Calu3 (cell line): ENCODE measurements at regions not wholly inside any gene's neighbourhood (a gene's known extent, or its start where the extent isn't known, plus 50 kb on each side); places are given as distances from the start of the nearest gene placed in this dataset.

Experiments used
- BruUV-seq: library from RNA; stranded (reverse); fragments of 400-500 nt; replicated peaks from 2 replicates; lab custom pipeline; 2021; lab: Mats Ljungman, UMichigan
- CTCF ChIA-PET: fragments of 300-600 bp; sonication (Branson Sonifier 250); formaldehyde crosslinking; loops from one replicate; lab custom pipeline; 2022; ENCODE audit warnings: antibody characterized with exemption; lab: Charles Lee
- DNase-seq: peaks from one replicate; pipeline ENCODE4 v3.0.0; 2022
- H3K27ac Mint-ChIP-seq: one replicate; pipeline ENCODE4 v1.8.0; 2022; ENCODE audit warnings: mixed read lengths; ENCODE audit not compliant: unreplicated experiment
- H3K27me3 Mint-ChIP-seq: one replicate; pipeline ENCODE4 v1.8.0; 2022; ENCODE audit warnings: mixed read lengths; ENCODE audit not compliant: unreplicated experiment
- H3K36me3 Mint-ChIP-seq: one replicate; pipeline ENCODE4 v1.8.0; 2022; ENCODE audit warnings: mild to moderate bottlenecking, moderate library complexity, mixed read lengths; ENCODE audit not compliant: insufficient read depth, unreplicated experiment
- H3K4me1 Mint-ChIP-seq: one replicate; pipeline ENCODE4 v1.8.0; 2022; ENCODE audit warnings: mild to moderate bottlenecking, low read depth, mixed read lengths; ENCODE audit not compliant: unreplicated experiment
- H3K4me3 Mint-ChIP-seq: one replicate; pipeline ENCODE4 v1.8.0; 2022; ENCODE audit warnings: mild to moderate bottlenecking, low read depth, moderate library complexity, mixed read lengths; ENCODE audit not compliant: unreplicated experiment
- H3K9me3 Mint-ChIP-seq: one replicate; pipeline ENCODE4 v1.8.0; 2022; ENCODE audit warnings: low read depth, mixed read lengths; ENCODE audit not compliant: unreplicated experiment
- intact Hi-C: fragments of 100-400 bp; cut with micrococcal nuclease; formaldehyde crosslinking; loops from one replicate; pipeline ENCODE4 v1.10.0; 2022; ENCODE audit not compliant: unreplicated experiment
- TF ChIP-seq, protein P1 (sequence below): fragments of 200-600 bp; IDR thresholded peaks from one replicate; pipeline ENCODE4 v1.8.0; 2022; ENCODE audit warnings: antibody characterized with exemption; ENCODE audit not compliant: unreplicated experiment

GRCh38 chr11:119481667-119482400 is 58.9 kb upstream of the THY1 start:
- TF ChIP-seq, protein P1, sequence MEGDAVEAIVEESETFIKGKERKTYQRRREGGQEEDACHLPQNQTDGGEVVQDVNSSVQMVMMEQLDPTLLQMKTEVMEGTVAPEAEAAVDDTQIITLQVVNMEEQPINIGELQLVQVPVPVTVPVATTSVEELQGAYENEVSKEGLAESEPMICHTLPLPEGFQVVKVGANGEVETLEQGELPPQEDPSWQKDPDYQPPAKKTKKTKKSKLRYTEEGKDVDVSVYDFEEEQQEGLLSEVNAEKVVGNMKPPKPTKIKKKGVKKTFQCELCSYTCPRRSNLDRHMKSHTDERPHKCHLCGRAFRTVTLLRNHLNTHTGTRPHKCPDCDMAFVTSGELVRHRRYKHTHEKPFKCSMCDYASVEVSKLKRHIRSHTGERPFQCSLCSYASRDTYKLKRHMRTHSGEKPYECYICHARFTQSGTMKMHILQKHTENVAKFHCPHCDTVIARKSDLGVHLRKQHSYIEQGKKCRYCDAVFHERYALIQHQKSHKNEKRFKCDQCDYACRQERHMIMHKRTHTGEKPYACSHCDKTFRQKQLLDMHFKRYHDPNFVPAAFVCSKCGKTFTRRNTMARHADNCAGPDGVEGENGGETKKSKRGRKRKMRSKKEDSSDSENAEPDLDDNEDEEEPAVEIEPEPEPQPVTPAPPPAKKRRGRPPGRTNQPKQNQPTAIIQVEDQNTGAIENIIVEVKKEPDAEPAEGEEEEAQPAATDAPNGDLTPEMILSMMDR, result no peak
- Mint-ChIP-seq H3K9me3 (no peaks in the 10 kb centered on the region), H3K27ac (no peak overlapping the region), H3K4me3 (no peak overlapping the region), H3K4me1 (peaks cover 8% of the 10 kb centered on the region), H3K27me3 (peaks cover 34% of the 10 kb centered on the region), H3K36me3 (no peaks in the 10 kb centered on the region)
- no TSS peak for BruUV-seq
- DNase-seq, result no peak
- CTCF ChIA-PET, result interaction anchor here (0.6 to 0.7 kb wide), 2 partner anchors 182 to 627 kb away, joined by 3 to 5 read pairs; no protein-coding TSS in a partner anchor
- intact Hi-C loops, result loop anchor here (5.0 to 10.0 kb wide), 3 partner anchors 50 to 623 kb away; no protein-coding TSS in a partner anchor

GRCh38 chr11:119481021-119481666 is 58.2 kb upstream of the THY1 start:
- no peaks in the 10 kb centered on the region for H3K9me3 Mint-ChIP-seq
- TF ChIP-seq, protein P1, result peak; percentile 83
- BruUV-seq, result no TSS peak
- H3K4me1 Mint-ChIP-seq, result peaks cover 8% of the 10 kb centered on the region
- H3K27ac Mint-ChIP-seq, result no peak overlapping the region
- intact Hi-C loops, result loop anchor here (5.0 to 10.0 kb wide), 3 partner anchors 51 to 624 kb away; no protein-coding TSS in a partner anchor
- H3K27me3 Mint-ChIP-seq, result peaks cover 41% of the 10 kb centered on the region
- CTCF ChIA-PET, result interaction anchor here (0.7 kb wide), 1 partner anchor 627 kb away, joined by 3 read pairs; no protein-coding TSS in a partner anchor
- H3K4me3 Mint-ChIP-seq, result no peak overlapping the region
- peak; percentile 87 for DNase-seq
- H3K36me3 Mint-ChIP-seq, result no peaks in the 10 kb centered on the region

DNA sequence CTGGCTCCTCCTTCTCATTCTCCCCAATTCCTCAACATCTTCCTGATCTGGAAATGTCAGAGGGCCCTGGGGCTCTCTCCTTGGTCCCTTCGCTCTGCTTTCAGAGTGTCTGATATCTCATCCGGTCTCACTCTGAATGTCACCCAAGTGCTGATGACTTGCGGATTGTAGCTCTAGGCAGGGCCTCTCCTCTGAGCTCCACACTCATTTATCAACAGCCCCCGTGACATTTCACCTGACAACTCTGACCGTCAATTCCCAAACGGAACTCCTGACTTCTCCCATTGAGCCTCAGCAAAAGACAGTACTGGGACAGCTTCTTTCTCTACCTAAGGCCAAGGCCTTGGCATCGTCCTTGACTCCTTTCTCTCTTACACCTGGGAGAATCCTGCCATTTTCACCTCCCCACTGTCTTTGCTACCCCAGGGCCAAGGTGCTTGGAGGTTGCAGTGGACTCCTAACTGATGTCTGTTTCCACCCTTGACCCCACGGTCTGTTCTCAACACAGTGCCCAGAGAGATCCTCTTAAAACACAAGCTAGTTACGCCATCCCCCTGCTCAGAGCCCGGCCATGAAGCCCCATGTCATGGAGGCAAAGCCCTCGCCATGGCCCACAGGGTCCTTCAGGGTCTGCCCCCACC is 57.5 kb upstream of the THY1 start:
- CTCF ChIA-PET, result no interaction called here
- TF ChIP-seq, protein P1, result no peak
- BruUV-seq, result no TSS peak
- DNase-seq, result no peak
- H3K9me3 Mint-ChIP-seq, result no peaks in the 10 kb centered on the region
- H3K4me3 Mint-ChIP-seq, result no peak overlapping the region
- H3K27ac Mint-ChIP-seq, result no peak overlapping the region
- peaks cover 8% of the 10 kb centered on the region for H3K4me1 Mint-ChIP-seq
- H3K36me3 Mint-ChIP-seq, result no peaks in the 10 kb centered on the region
- peaks cover 47% of the 10 kb centered on the region for H3K27me3 Mint-ChIP-seq
- intact Hi-C loops, result loop anchor here (5.0 to 10.0 kb wide), 3 partner anchors 52 to 624 kb away; no protein-coding TSS in a partner anchor

- no TSS peak for BruUV-seq
Measured at GRCh38 chr11:119479685-119480275, 56.8 kb upstream of the THY1 start.

More at GRCh38 chr11:119479685-119480275, 56.8 kb upstream of the THY1 start:
- TF ChIP-seq, protein P1, result no peak
- Mint-ChIP-seq H3K27ac (no peak overlapping the region), H3K4me1 (peaks cover 13% of the 10 kb centered on the region), H3K9me3 (no peaks in the 10 kb centered on the region), H3K27me3 (peaks cover 49% of the 10 kb centered on the region), H3K4me3 (no peak overlapping the region), H3K36me3 (no peaks in the 10 kb centered on the region)
- CTCF ChIA-PET, result no interaction called here
- no peak for DNase-seq
- intact Hi-C loops, result loop anchor here (5.0 to 10.0 kb wide), 3 partner anchors 53 to 625 kb away; no protein-coding TSS in a partner anchor
